HepG2 (cell line): ENCODE measurements at regions not wholly inside any gene's neighbourhood (a gene's known extent, or its start where the extent isn't known, plus 50 kb on each side); places are given as distances from the start of the nearest gene placed in this dataset.

Experiments used
- ATAC-seq: fragments of 200-7000 bp; cut with Tn5 transposase; 3 replicates; pipeline ENCODE4 v1.9.1; 2020; ENCODE audit warnings: mild to moderate bottlenecking, moderate library complexity
- BruUV-seq: library from RNA; stranded (reverse); fragments of 400-500 nt; replicated peaks from 2 replicates; lab custom pipeline; 2021; lab: Mats Ljungman, UMichigan
- CTCF ChIA-PET: fragments of 300-600 bp; formaldehyde crosslinking; extraction: SDS; loops from one replicate; lab custom pipeline; 2021; ENCODE audit warnings: low total read pairs, inconsistent platforms, low intra/inter-chr PET ratio; lab: Yijun Ruan, JAX
- POLR2A ChIA-PET: fragments of 350-600 bp; sonication (Branson Sonifier 250); formaldehyde crosslinking; loops from one replicate; lab custom pipeline; 2020; ENCODE audit warnings: antibody characterized with exemption, inconsistent platforms; lab: Yijun Ruan, JAX
- DNase-seq: peaks from one replicate; pipeline ENCODE4 v3.0.0-alpha.2; 2015; ENCODE audit warnings: low spot score
- FAIRE-seq: peaks from 3 replicates; lab custom pipeline; 2011; peaks lifted over from hg19 to GRCh38; lab: Jason Lieb, UNC
- H2AFZ ChIP-seq: one replicate; pipeline ENCODE4 v1.6.1; 2011; ENCODE audit warnings: low read length, inconsistent platforms
- H3K27ac ChIP-seq: fragments of 300-600 bp; 3 replicates; pipeline ENCODE4 v1.8.0; 2011; ENCODE audit warnings: mixed run types, mild to moderate bottlenecking, mixed read lengths, low read length, inconsistent platforms; ENCODE audit not compliant: insufficient read depth; ENCODE audit errors: extremely low read length
- H3K27me3 ChIP-seq, 2 experiments: fragments of 200-600 bp in 1 of 2; 2 replicates in 1 of 2; 3 replicates in 1 of 2; pipeline versions ENCODE4 v1.6.0 to v1.8.0; 2011; ENCODE audit warnings: low read length in 2 of 2, mild to moderate bottlenecking in 2 of 2, moderate library complexity in 2 of 2, inconsistent platforms in 1 of 2; ENCODE audit not compliant: insufficient read depth in 2 of 2, control insufficient read depth in 1 of 2
- H3K36me3 ChIP-seq, 2 experiments: fragments of 200-600 bp in 1 of 2; replicated peaks in 1 of 2; 2 replicates in 1 of 2; 3 replicates in 1 of 2; pipeline versions ENCODE4 v1.5.1 to v1.8.0; 2011; ENCODE audit warnings: low read length in 2 of 2, inconsistent platforms in 1 of 2; ENCODE audit not compliant: insufficient read depth in 2 of 2, control insufficient read depth in 1 of 2
- H3K4me1 ChIP-seq: 2 replicates; pipeline ENCODE4 v1.5.1; 2012; ENCODE audit warnings: low read length, inconsistent platforms; ENCODE audit not compliant: insufficient read depth
- H3K4me2 ChIP-seq: 2 replicates; pipeline ENCODE4 v1.6.0; 2011; ENCODE audit warnings: low read depth, low read length, inconsistent platforms
- H3K4me3 ChIP-seq, 3 experiments: fragments of 200-600 bp in 1 of 3; sonication (generic), shearing (Covaris generic) in 1 of 3; replicated peaks in 1 of 3; 2 replicates each; pipeline ENCODE4 v1.5.1; 2011 to 2016; ENCODE audit warnings: low read length in 3 of 3, inconsistent platforms in 2 of 3, low read depth in 2 of 3, mild to moderate bottlenecking in 2 of 3, control low read depth in 1 of 3, mixed read lengths in 1 of 3; ENCODE audit not compliant: insufficient read depth in 1 of 3
- H3K79me2 ChIP-seq: one replicate; pipeline ENCODE4 v1.6.1; 2011; ENCODE audit warnings: low read length, inconsistent platforms; ENCODE audit not compliant: insufficient read depth
- H3K9ac ChIP-seq: 2 replicates; pipeline ENCODE4 v1.6.0; 2011; ENCODE audit warnings: mild to moderate bottlenecking, low read depth, low read length, inconsistent platforms; ENCODE audit not compliant: insufficient read depth
- H3K9me3 ChIP-seq: 2 replicates; pipeline ENCODE4 v1.5.1; 2012; ENCODE audit warnings: mild to moderate bottlenecking, low read length
- H4K20me1 ChIP-seq: 2 replicates; pipeline ENCODE4 v1.6.0; 2011; ENCODE audit warnings: inconsistent platforms, mild to moderate bottlenecking, low read length, moderate library complexity; ENCODE audit not compliant: insufficient read depth
- FOXM1 ChIP-seq: sonication (generic); formaldehyde crosslinking; IDR thresholded peaks from 2 replicates; pipeline ENCODE4 v1.5.0; 2020; ENCODE audit warnings: missing genetic modification reagents
- LCORL ChIP-seq, 2 experiments: fragments of 450-650 bp in 1 of 2; sonication (generic) in 1 of 2; formaldehyde crosslinking in 1 of 2; IDR thresholded peaks; 2 replicates each; pipeline versions ENCODE4 v1.5.0 to v1.6.1; 2017 to 2020; ENCODE audit warnings: antibody characterized with exemption in 1 of 2, missing genetic modification reagents in 1 of 2
- POLR2AphosphoS2 ChIP-seq: IDR thresholded peaks from 2 replicates; pipeline ENCODE4 v1.6.1; 2011; ENCODE audit warnings: low read depth, low read length, improper control_type of control experiment
- WGBS: methylation state at CpG from one replicate; pipeline ENCODE4 v1.1.6; 2017; ENCODE audit warnings: low lambda C conversion rate; 5-methylcytosine and 5-hydroxymethylcytosine counted together
- in situ Hi-C: cut with HindIII; loops from 2 replicates; pipeline ENCODE4 v1.10.0; 2017; ENCODE audit warnings: low pct_unique_long_range_greater_than_20kb; ENCODE audit not compliant: extremely low pct_ligation_motif_present
- intact Hi-C: fragments of 100-400 bp; cut with micrococcal nuclease; formaldehyde crosslinking; loops from one replicate; pipeline ENCODE4 v1.10.0; 2022; ENCODE audit not compliant: unreplicated experiment
- TF ChIP-seq, protein P1 (sequence below): sonication (generic); formaldehyde crosslinking; IDR thresholded peaks from 2 replicates; pipeline ENCODE4 v1.9.0; 2021; ENCODE audit warnings: missing genetic modification reagents, mild to moderate bottlenecking, borderline replicate concordance
- TF ChIP-seq, protein P2 (sequence below): sonication (generic); formaldehyde crosslinking; IDR thresholded peaks from 2 replicates; pipeline ENCODE4 v1.4.0; 2020; ENCODE audit warnings: low read depth, missing genetic modification reagents
- TF ChIP-seq, protein P3 (sequence below): IDR thresholded peaks from 2 replicates; pipeline ENCODE4 v1.6.1; 2016; ENCODE audit warnings: missing compliant biosample characterization, missing genetic modification reagents, borderline replicate concordance

DNA sequence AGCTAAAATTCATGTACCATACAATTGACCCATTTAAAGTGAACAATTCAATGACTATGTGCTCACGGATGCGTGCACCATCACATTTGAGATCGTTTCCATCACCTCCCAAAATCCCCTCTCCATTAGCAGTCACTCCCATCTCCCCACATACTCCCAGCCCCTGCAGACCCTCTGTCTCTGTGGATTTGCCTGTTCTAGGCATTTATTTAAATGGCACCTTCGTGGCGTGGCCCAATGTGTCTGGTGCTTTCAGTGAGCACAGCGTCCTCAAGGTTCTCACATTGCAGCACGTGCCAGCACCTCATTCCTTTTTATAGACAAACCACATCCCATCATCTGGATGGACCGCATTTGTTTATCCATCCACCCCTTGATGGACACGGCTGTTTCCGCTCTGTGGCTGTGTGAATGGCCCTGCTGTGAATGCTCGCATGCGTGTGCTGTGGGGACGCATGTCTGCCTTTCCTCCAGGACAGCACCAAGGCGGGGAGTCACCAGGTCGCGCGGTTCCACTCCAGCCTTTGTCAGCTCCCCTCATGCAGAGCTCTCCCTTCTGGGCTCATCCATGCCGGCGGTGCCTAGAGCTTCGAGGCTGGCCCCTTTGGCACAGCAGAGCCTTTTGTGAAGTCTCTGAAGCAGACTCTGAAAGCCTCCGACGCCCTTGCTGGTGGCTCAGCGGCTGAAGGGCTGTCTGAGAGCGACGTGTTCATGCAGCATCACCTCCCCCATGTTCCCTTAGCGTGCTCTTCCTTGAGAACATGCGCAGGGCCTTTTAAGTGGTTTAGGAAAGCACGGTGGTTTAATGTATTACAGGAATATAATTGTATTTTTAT is 184.4 kb downstream of the KIF26A start:
- Histone ChIP-seq H3K79me2 (no peaks in the 10 kb centered on the region), H3K27me3 (peaks cover 7 to 44% of the 10 kb centered on the region in 2 experiments; a peak in 4 of 5 replicates), H3K9me3 (no peaks in the 10 kb centered on the region), H4K20me1 (no peaks in the 10 kb centered on the region), H3K36me3 (no peaks in the 10 kb centered on the region), H3K4me1 (no peaks in the 10 kb centered on the region), H3K4me3 (no peak overlapping the region), H3K27ac (no peak overlapping the region), H2AFZ (no peak overlapping the region), H3K9ac (no peak overlapping the region), H3K4me2 (no peak overlapping the region)
- WGBS = 7% methylated on average over 12 of the region's 28 CpGs
- no peak for FAIRE-seq
- no peak for ATAC-seq
- TF ChIP-seq POLR2AphosphoS2 (no peak), LCORL (IDR thresholded peaks at IDR 0.05) (no peak), LCORL (CRISPR knock-in tag; IDR thresholded peaks at IDR 0.05) (no peak), FOXM1 (CRISPR knock-in tag) (no peak)
- TF ChIP-seq, protein P1, sequence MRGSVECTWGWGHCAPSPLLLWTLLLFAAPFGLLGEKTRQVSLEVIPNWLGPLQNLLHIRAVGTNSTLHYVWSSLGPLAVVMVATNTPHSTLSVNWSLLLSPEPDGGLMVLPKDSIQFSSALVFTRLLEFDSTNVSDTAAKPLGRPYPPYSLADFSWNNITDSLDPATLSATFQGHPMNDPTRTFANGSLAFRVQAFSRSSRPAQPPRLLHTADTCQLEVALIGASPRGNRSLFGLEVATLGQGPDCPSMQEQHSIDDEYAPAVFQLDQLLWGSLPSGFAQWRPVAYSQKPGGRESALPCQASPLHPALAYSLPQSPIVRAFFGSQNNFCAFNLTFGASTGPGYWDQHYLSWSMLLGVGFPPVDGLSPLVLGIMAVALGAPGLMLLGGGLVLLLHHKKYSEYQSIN (CRISPR knock-in tag) = no peak
- TF ChIP-seq, protein P2, sequence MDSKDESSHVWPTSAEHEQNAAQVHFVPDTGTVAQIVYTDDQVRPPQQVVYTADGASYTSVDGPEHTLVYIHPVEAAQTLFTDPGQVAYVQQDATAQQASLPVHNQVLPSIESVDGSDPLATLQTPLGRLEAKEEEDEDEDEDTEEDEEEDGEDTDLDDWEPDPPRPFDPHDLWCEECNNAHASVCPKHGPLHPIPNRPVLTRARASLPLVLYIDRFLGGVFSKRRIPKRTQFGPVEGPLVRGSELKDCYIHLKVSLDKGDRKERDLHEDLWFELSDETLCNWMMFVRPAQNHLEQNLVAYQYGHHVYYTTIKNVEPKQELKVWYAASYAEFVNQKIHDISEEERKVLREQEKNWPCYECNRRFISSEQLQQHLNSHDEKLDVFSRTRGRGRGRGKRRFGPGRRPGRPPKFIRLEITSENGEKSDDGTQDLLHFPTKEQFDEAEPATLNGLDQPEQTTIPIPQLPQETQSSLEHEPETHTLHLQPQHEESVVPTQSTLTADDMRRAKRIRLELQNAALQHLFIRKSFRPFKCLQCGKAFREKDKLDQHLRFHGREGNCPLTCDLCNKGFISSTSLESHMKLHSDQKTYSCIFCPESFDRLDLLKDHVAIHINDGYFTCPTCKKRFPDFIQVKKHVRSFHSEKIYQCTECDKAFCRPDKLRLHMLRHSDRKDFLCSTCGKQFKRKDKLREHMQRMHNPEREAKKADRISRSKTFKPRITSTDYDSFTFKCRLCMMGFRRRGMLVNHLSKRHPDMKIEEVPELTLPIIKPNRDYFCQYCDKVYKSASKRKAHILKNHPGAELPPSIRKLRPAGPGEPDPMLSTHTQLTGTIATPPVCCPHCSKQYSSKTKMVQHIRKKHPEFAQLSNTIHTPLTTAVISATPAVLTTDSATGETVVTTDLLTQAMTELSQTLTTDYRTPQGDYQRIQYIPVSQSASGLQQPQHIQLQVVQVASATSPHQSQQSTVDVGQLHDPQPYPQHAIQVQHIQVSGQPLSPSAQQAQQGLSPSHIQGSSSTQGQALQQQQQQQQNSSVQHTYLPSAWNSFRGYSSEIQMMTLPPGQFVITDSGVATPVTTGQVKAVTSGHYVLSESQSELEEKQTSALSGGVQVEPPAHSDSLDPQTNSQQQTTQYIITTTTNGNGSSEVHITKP (CRISPR knock-in tag) = no peak
- TF ChIP-seq, protein P3, sequence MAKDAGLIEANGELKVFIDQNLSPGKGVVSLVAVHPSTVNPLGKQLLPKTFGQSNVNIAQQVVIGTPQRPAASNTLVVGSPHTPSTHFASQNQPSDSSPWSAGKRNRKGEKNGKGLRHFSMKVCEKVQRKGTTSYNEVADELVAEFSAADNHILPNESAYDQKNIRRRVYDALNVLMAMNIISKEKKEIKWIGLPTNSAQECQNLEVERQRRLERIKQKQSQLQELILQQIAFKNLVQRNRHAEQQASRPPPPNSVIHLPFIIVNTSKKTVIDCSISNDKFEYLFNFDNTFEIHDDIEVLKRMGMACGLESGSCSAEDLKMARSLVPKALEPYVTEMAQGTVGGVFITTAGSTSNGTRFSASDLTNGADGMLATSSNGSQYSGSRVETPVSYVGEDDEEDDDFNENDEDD (CRISPR knock-in tag) = no peak
- in situ Hi-C loops = no loop called here
- no peak for DNase-seq
- POLR2A ChIA-PET = no interaction called here
- CTCF ChIA-PET = no interaction called here
- intact Hi-C loops = no loop called here
- no TSS peak for BruUV-seq
